Motor neuron (in vitro differentiated cells): ENCODE measurements at regions not wholly inside any gene's neighbourhood (a gene's known extent, or its start where the extent isn't known, plus 50 kb on each side); places are given as distances from the start of the nearest gene placed in this dataset.
A peak's percentile ranks its signal among the peaks of the same experiment; 100 is the strongest.

Source experiments
- ATAC-seq, 8 experiments: fragments of 200-7000 bp; cut with Tn5 transposase; replicated peaks in 6 of 8; 2 replicates each; pipeline ENCODE4 v1.8.0; 2021; ENCODE audit warnings: mild to moderate bottlenecking in 8 of 8, moderate library complexity in 8 of 8
- H3K27ac ChIP-seq, 2 donors: fragments of 250-450 bp; sonication (Bioruptor Pico); 2 replicates each; pipeline ENCODE4 v1.9.0; 2021; ENCODE audit warnings: antibody characterized with exemption in 2 of 2, mild to moderate bottlenecking in 2 of 2, moderate library complexity in 1 of 2
- H3K4me1 ChIP-seq, 2 donors: fragments of 250-450 bp; sonication (Bioruptor Pico); replicated peaks in 1 of 2; 2 replicates each; pipeline ENCODE4 v1.6.1; 2021; ENCODE audit warnings: antibody characterized with exemption in 2 of 2, mild to moderate bottlenecking in 2 of 2, moderate library complexity in 1 of 2
- H3K4me3 ChIP-seq, 5 donors: fragments of 250-450 bp; sonication (Bioruptor Pico); 2 replicates each; pipeline ENCODE4 v1.9.0; 2021; ENCODE audit warnings: antibody characterized with exemption in 5 of 5, mild to moderate bottlenecking in 5 of 5, moderate library complexity in 4 of 5
- WGBS, 10 experiments: fragments of 450-650 bp; shearing (Covaris generic); methylation state at CpG; one replicate each; pipeline ENCODE4 v1.0.0; 2022; 5-methylcytosine and 5-hydroxymethylcytosine counted together
- in situ Hi-C, 9 experiments: fragments of 400-800 bp; cut with MboI; loops; one replicate each; pipeline ENCODE4 v1.15.0; 2021; ENCODE audit warnings: low sequenced_read_pairs in 9 of 9, low pct_unique_long_range_greater_than_20kb in 2 of 9; ENCODE audit not compliant: unreplicated experiment in 9 of 9

GRCh38 chr5:39502704-39503103 is 77.9 kb upstream of the DAB2 start:
- H3K4me3 ChIP-seq = no peak overlapping the region
- H3K27ac ChIP-seq = no peak overlapping the region
- in situ Hi-C loops = no loop called here
- ATAC-seq = no peak
- 60 to 96% (median 90%) methylated on average over 1 to 6 of the region's 6 CpGs; no CpG with 5 or more reads in 5 of the 10 experiments for WGBS, 10 experiments
- no peaks in the 10 kb centered on the region for H3K4me1 ChIP-seq

- Histone ChIP-seq H3K27ac (no peak overlapping the region), H3K4me3 (no peak overlapping the region), H3K4me1 (no peaks in the 10 kb centered on the region)
- ATAC-seq = peak in 3 of 8 experiments; percentile 60 to 68 (median 64)
- in situ Hi-C loops = no loop called here
- WGBS, 10 experiments = 0 to 100% (median 83%) methylated on average over 1 to 5 of the region's 5 CpGs
Measured at GRCh38 chr5:39501397-39501796, 76.6 kb upstream of the DAB2 start.

- no peak overlapping the region for H3K27ac ChIP-seq
- no peak overlapping the region for H3K4me3 ChIP-seq
- ATAC-seq = no peak
- no peaks in the 10 kb centered on the region for H3K4me1 ChIP-seq
- in situ Hi-C loops = no loop called here
- WGBS, 10 experiments = 29 to 100% (median 81%) methylated on average over 1 to 2 of the region's 2 CpGs; no CpG with 5 or more reads in 1 of the 10 experiments
Measured at GRCh38 chr5:39500551-39501175, 75.9 kb upstream of the DAB2 start.

- no peak overlapping the region for H3K27ac ChIP-seq
- in situ Hi-C loops = no loop called here
- no peak for ATAC-seq
- H3K4me3 ChIP-seq = no peak overlapping the region
- WGBS, 10 experiments = 19 to 98% (median 84%) methylated on average over 1 to 4 of the region's 4 CpGs
- H3K4me1 ChIP-seq = no peaks in the 10 kb centered on the region
Measured at GRCh38 chr5:39498278-39498952, 73.6 kb upstream of the DAB2 start.

- no peak for ATAC-seq
- Histone ChIP-seq H3K4me1 (no peaks in the 10 kb centered on the region), H3K27ac (no peak overlapping the region), H3K4me3 (no peak overlapping the region)
- in situ Hi-C loops = no loop called here
- WGBS, 10 experiments = 72 to 100% (median 89%) methylated on average over 1 to 4 of the region's 4 CpGs; no CpG with 5 or more reads in 1 of the 10 experiments
Measured at GRCh38 chr5:39497322-39497721, 72.5 kb upstream of the DAB2 start.

GRCh38 chr5:39495227-39495626 is 70.4 kb upstream of the DAB2 start:
- Histone ChIP-seq H3K4me3 (no peak overlapping the region), H3K27ac (no peak overlapping the region), H3K4me1 (no peaks in the 10 kb centered on the region)
- WGBS, 10 experiments = 89 to 100% (median 100%) methylated on average over 1 of the region's 1 CpG; no CpG with 5 or more reads in 2 of the 10 experiments
- no peak for ATAC-seq
- in situ Hi-C loops = no loop called here

GRCh38 chr5:39494534-39494933 is 69.8 kb upstream of the DAB2 start:
- in situ Hi-C loops = no loop called here
- Histone ChIP-seq H3K27ac (no peak overlapping the region), H3K4me1 (no peaks in the 10 kb centered on the region), H3K4me3 (no peak overlapping the region)
- ATAC-seq = peak in 2 of 8 experiments; percentile 16 to 23
- WGBS, 10 experiments = 56 to 100% (median 93%) methylated on average over 1 of the region's 1 CpG; no CpG with 5 or more reads in 3 of the 10 experiments

- in situ Hi-C loops = no loop called here
Measured at GRCh38 chr5:39494107-39494510, 69.3 kb upstream of the DAB2 start.

GRCh38 chr5:39491210-39491609 is 66.4 kb upstream of the DAB2 start:
- 33 to 100% (median 82%) methylated on average over 1 of the region's 1 CpG; no CpG with 5 or more reads in 3 of the 10 experiments for WGBS, 10 experiments
- Histone ChIP-seq H3K4me3 (no peak overlapping the region), H3K27ac (no peak overlapping the region), H3K4me1 (peaks cover 2 to 3% of the 10 kb centered on the region in 2 donors)
- in situ Hi-C loops = no loop called here
- no peak for ATAC-seq

More at GRCh38 chr5:39494107-39494510, 69.3 kb upstream of the DAB2 start:
- no peaks in the 10 kb centered on the region for H3K4me1 ChIP-seq
- ATAC-seq = peak in 3 of 8 experiments; percentile 84 to 96 (median 96)
- no peak overlapping the region for H3K4me3 ChIP-seq
- 6 to 100% (median 79%) methylated on average over 1 to 3 of the region's 3 CpGs for WGBS, 10 experiments
- no peak overlapping the region for H3K27ac ChIP-seq

GRCh38 chr5:39489263-39489662 is 64.5 kb upstream of the DAB2 start:
- in situ Hi-C loops = no loop called here
- ATAC-seq = no peak

GRCh38 chr5:39486790-39487189 is 62.0 kb upstream of the DAB2 start:
- peak in 3 of 8 experiments; percentile 62 to 72 (median 70) for ATAC-seq
- 37 to 100% (median 80%) methylated on average over 1 to 2 of the region's 2 CpGs; no CpG with 5 or more reads in 2 of the 10 experiments for WGBS, 10 experiments
- peaks cover 31% of the 10 kb centered on the region in 2 donors for H3K4me1 ChIP-seq
- H3K4me3 ChIP-seq = no peak overlapping the region
- in situ Hi-C loops = no loop called here
- no peak overlapping the region for H3K27ac ChIP-seq

More at GRCh38 chr5:39489263-39489662, 64.5 kb upstream of the DAB2 start:
- Histone ChIP-seq H3K27ac (no peak overlapping the region), H3K4me3 (no peak overlapping the region), H3K4me1 (peaks cover 18 to 20% of the 10 kb centered on the region in 2 donors)
- 17 to 100% (median 69%) methylated on average over 1 of the region's 1 CpG; no CpG with 5 or more reads in 6 of the 10 experiments for WGBS, 10 experiments

GRCh38 chr5:39486361-39486760 is 61.6 kb upstream of the DAB2 start:
- Histone ChIP-seq H3K4me1 (peaks cover 31% of the 10 kb centered on the region in 2 donors), H3K27ac (no peak overlapping the region), H3K4me3 (no peak overlapping the region)
- 0 to 100% (median 0%) methylated on average over 1 of the region's 1 CpG; no CpG with 5 or more reads in 5 of the 10 experiments for WGBS, 10 experiments
- ATAC-seq = peak in 3 of 8 experiments; percentile 72 to 89 (median 82)
- in situ Hi-C loops = no loop called here

- ATAC-seq = peak in 5 of 8 experiments; percentile 89 to 96 (median 94)
- in situ Hi-C loops = no loop called here
- Histone ChIP-seq H3K4me1 (peaks cover 31% of the 10 kb centered on the region in 2 donors), H3K27ac (no peak overlapping the region), H3K4me3 (no peak overlapping the region)
- 0 to 36% (median 5%) methylated on average over 1 to 2 of the region's 2 CpGs; no CpG with 5 or more reads in 2 of the 10 experiments for WGBS, 10 experiments
Measured at GRCh38 chr5:39485079-39485478, 60.3 kb upstream of the DAB2 start.
